Posterior vena cava (tissue), 2 donors: ENCODE measurements at regions not wholly inside any gene's neighbourhood (a gene's known extent, or its start where the extent isn't known, plus 50 kb on each side); places are given as distances from the start of the nearest gene placed in this dataset.
"Not testable (repeated sequence)": the region's sequence is repeated elsewhere in the genome, so short reads cannot be mapped to it uniquely, and the experiment has no call there.

ENCODE experiments used
- DNase-seq: peaks from one replicate; pipeline ENCODE4 v3.0.0-alpha.2; 2020; ENCODE audit warnings: low spot score
- intact Hi-C, 2 donors: fragments of 100-400 bp; cut with DNase I; formaldehyde crosslinking; loops; one replicate each; pipeline versions ENCODE4 v1.14.1 to v1.14.2; 2022 to 2023
- donor health status: DM: yes; HTN: yes; CAD: no.
- donor health status: DM: yes; HTN: yes; CAD: no.

- no peak for DNase-seq
- intact Hi-C loops: no loop called here
Measured at GRCh38 chr6:138653435-138653834, 120.1 kb upstream of the CCDC28A start.

- intact Hi-C loops: no loop called here
Measured at GRCh38 chr6:138654715-138655634, 118.6 kb upstream of the CCDC28A start.

GRCh38 chr6:138655828-138656227, 117.7 kb upstream of the CCDC28A start:
- intact Hi-C loops: no loop called here

More at GRCh38 chr6:138654715-138655634, 118.6 kb upstream of the CCDC28A start:
- no peak for DNase-seq

GRCh38 chr6:138656364-138657064, 117.1 kb upstream of the CCDC28A start:
- intact Hi-C loops: no loop called here
- DNase-seq: no peak

More at GRCh38 chr6:138655828-138656227, 117.7 kb upstream of the CCDC28A start:
- no peak for DNase-seq

GRCh38 chr6:138657065-138657425, 116.5 kb upstream of the CCDC28A start:
- intact Hi-C loops: no loop called here
- DNase-seq: no peak

- intact Hi-C loops: no loop called here
- DNase-seq: no peak
Measured at GRCh38 chr6:138659998-138660397, 113.6 kb upstream of the CCDC28A start.

- intact Hi-C loops: no loop called here
- DNase-seq: no peak
Measured at GRCh38 chr6:138662471-138662870, 111.1 kb upstream of the CCDC28A start.

GRCh38 chr6:138663892-138664291, 109.7 kb upstream of the CCDC28A start:
- intact Hi-C loops: no loop called here
- no peak for DNase-seq

GRCh38 chr6:138664745-138665144, 108.8 kb upstream of the CCDC28A start:
- intact Hi-C loops: no loop called here
- no peak for DNase-seq

GRCh38 chr6:138666636-138667035, 106.9 kb upstream of the CCDC28A start:
- intact Hi-C loops: no loop called here

GRCh38 chr6:138667408-138667807, 106.2 kb upstream of the CCDC28A start:
- DNase-seq: no peak
- intact Hi-C loops: no loop called here

More at GRCh38 chr6:138666636-138667035, 106.9 kb upstream of the CCDC28A start:
- DNase-seq: no peak

GRCh38 chr6:138671351-138671750, 102.2 kb upstream of the CCDC28A start:
- intact Hi-C loops: no loop called here
- DNase-seq: no peak

GRCh38 chr6:138673346-138674014, 100.1 kb upstream of the CCDC28A start:
- intact Hi-C loops: no loop called here
- DNase-seq: no peak

- intact Hi-C loops, DNase-seq: not testable (repeated sequence)
Measured at GRCh38 chr6:138674444-138674843, 99.1 kb upstream of the CCDC28A start.

- intact Hi-C loops: no loop called here
- DNase-seq: no peak
Measured at GRCh38 chr6:138677538-138677937, 96.0 kb upstream of the CCDC28A start.

- no peak for DNase-seq
- intact Hi-C loops: no loop called here
Measured at GRCh38 chr6:138678168-138678567, 95.4 kb upstream of the CCDC28A start.

- intact Hi-C loops: no loop called here
- no peak for DNase-seq
Measured at GRCh38 chr6:138680085-138680484, 93.5 kb upstream of the CCDC28A start.

- intact Hi-C loops: no loop called here
- no peak for DNase-seq
Measured at GRCh38 chr6:138681627-138682026, 91.9 kb upstream of the CCDC28A start.

- DNase-seq: no peak
- intact Hi-C loops: no loop called here
Measured at GRCh38 chr6:138682704-138683527, 90.7 kb upstream of the CCDC28A start.
